Adrenal gland (tissue), 5 donors: ENCODE measurements at regions not wholly inside any gene's neighbourhood (a gene's known extent, or its start where the extent isn't known, plus 50 kb on each side); places are given as distances from the start of the nearest gene placed in this dataset.

Experiments used
- POLR2A ChIP-seq, 2 donors: fragments of 450-650 bp; IDR thresholded peaks; one replicate each; pipeline ENCODE4 v1.6.1; 2017; ENCODE audit warnings: antibody characterized with exemption in 2 of 2, mild to moderate bottlenecking in 2 of 2, moderate library complexity in 1 of 2
- TF ChIP-seq, protein P1 (sequence below), 6 experiments: fragments of 450-650 bp in 4 of 6; fragments of 200-600 bp in 2 of 6; sonication (generic) in 1 of 6; IDR thresholded peaks; 1 replicate in 5 of 6; 2 replicates in 1 of 6; pipeline versions ENCODE4 v1.5.1 to v1.8.0; 2016 to 2021; ENCODE audit warnings: antibody characterized with exemption in 6 of 6, mild to moderate bottlenecking in 2 of 6, moderate library complexity in 1 of 6
- donor health status: DM: no; HTN: no; CAD: no.

GRCh38 chr13:95470574-95471366 lies 81.8 kb upstream of the CLDN10 start:
- TF ChIP-seq, protein P1, sequence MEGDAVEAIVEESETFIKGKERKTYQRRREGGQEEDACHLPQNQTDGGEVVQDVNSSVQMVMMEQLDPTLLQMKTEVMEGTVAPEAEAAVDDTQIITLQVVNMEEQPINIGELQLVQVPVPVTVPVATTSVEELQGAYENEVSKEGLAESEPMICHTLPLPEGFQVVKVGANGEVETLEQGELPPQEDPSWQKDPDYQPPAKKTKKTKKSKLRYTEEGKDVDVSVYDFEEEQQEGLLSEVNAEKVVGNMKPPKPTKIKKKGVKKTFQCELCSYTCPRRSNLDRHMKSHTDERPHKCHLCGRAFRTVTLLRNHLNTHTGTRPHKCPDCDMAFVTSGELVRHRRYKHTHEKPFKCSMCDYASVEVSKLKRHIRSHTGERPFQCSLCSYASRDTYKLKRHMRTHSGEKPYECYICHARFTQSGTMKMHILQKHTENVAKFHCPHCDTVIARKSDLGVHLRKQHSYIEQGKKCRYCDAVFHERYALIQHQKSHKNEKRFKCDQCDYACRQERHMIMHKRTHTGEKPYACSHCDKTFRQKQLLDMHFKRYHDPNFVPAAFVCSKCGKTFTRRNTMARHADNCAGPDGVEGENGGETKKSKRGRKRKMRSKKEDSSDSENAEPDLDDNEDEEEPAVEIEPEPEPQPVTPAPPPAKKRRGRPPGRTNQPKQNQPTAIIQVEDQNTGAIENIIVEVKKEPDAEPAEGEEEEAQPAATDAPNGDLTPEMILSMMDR (IDR thresholded peaks at IDR 0.05): no peak
- no peak for TF ChIP-seq POLR2A (IDR thresholded peaks at IDR 0.05)
